ENCODE measurements at regions not wholly inside any gene's neighbourhood (a gene's known extent, or its start where the extent isn't known, plus 50 kb on each side); places are given as distances from the start of the nearest gene placed in this dataset.

- no peak for DNase-seq (ENCODE audit: low read depth in 2 of 2)
Observed at GRCh38 chr4:53644607-53645006, 53.3 kb upstream of the LNX1 start.

Data from stimulated activated CD8-positive, alpha-beta memory T cell treated with anti-CD3 and anti-CD28 coated beads, Interleukin-15, amount 100 ng/mL, for 4 hours (primary cell).